ENCODE measurements at regions not wholly inside any gene's neighbourhood (a gene's known extent, or its start where the extent isn't known, plus 50 kb on each side); places are given as distances from the start of the nearest gene placed in this dataset.

- TF ChIP-seq CTCF (IDR thresholded peaks at IDR 0.05) (no peak), POLR2A (IDR thresholded peaks at IDR 0.05) (no peak)
Measured at GRCh38 chr2:359047-359446, 71.2 kb upstream of the ALKAL2 start.
